NT2/D1 (cell line): ENCODE measurements at regions not wholly inside any gene's neighbourhood (a gene's known extent, or its start where the extent isn't known, plus 50 kb on each side); places are given as distances from the start of the nearest gene placed in this dataset.

ENCODE experiments used
- SUZ12 ChIP-seq: IDR thresholded peaks from 2 replicates; pipeline ENCODE4 v1.6.1; 2011; ENCODE audit not compliant: insufficient read length, insufficient read depth; ENCODE audit errors: extremely low read depth
- YY1 ChIP-seq: IDR thresholded peaks from 2 replicates; pipeline ENCODE4 v1.6.1; 2011; ENCODE audit not compliant: insufficient read length, insufficient read depth
- ZNF274 ChIP-seq: IDR thresholded peaks from 2 replicates; pipeline ENCODE4 v1.6.1; 2011; ENCODE audit warnings: mild to moderate bottlenecking, low read depth, low read length

DNA sequence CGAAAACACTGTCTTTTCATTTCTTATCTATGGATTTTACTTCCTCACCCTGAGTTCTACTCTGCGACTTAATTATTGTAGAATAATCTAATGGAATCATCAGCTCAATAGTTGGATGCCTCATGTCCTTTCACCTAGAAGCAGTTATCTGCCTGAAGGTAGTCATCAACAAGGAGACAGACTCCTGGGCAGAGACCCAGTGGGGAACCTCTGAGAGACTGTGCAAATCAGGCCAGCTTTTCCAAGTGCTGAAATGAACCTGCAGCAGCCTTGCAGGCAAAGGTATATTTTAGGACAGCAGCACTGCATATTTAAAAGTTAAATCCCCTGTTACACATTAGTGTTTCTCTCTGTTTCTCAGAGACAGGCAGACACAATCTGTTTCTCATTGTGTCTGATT lies 99.7 kb upstream of the STMND1 start:
- TF ChIP-seq YY1 (no peak), ZNF274 (no peak), SUZ12 (no peak)
